HG03354 (cell line): ENCODE measurements at regions not wholly inside any gene's neighbourhood (a gene's known extent, or its start where the extent isn't known, plus 50 kb on each side); places are given as distances from the start of the nearest gene placed in this dataset.

Experiments used
- ATAC-seq: cut with Tn5 transposase; IDR thresholded peaks from one replicate; pipeline ENCODE4 v1.9.1; 2021; ENCODE audit warnings: mild to moderate bottlenecking; ENCODE audit not compliant: unreplicated experiment, poor library complexity, severe bottlenecking

GRCh38 chr4:137468836-137469235, 63.5 kb downstream of the PCDH18 start:
- ATAC-seq: no peak

GRCh38 chr4:137467537-137467936, 64.8 kb downstream of the PCDH18 start:
- no peak for ATAC-seq

- ATAC-seq: no peak
These were observed 68.8 kb downstream of the PCDH18 start for GRCh38 chr4:137463377-137464003.

- ATAC-seq: no peak
These were observed 76.5 kb downstream of the PCDH18 start for GRCh38 chr4:137455647-137456321.

GRCh38 chr4:137454767-137455166, 77.5 kb downstream of the PCDH18 start:
- ATAC-seq: no peak

GRCh38 chr4:137452799-137453198, 79.5 kb downstream of the PCDH18 start:
- ATAC-seq: no peak

GRCh38 chr4:137451172-137451825, 81.0 kb downstream of the PCDH18 start:
- no peak for ATAC-seq

GRCh38 chr4:137448402-137448801, 83.9 kb downstream of the PCDH18 start:
- ATAC-seq: no peak

GRCh38 chr4:137446071-137446470, 86.2 kb downstream of the PCDH18 start:
- ATAC-seq: no peak

GRCh38 chr4:137443031-137443800, 89.1 kb downstream of the PCDH18 start:
- ATAC-seq: no peak

GRCh38 chr4:137432446-137433311, 99.6 kb downstream of the PCDH18 start:
- no peak for ATAC-seq

GRCh38 chr4:137430171-137430570, 102.1 kb downstream of the PCDH18 start:
- ATAC-seq: no peak

GRCh38 chr4:137427411-137427810, 104.9 kb downstream of the PCDH18 start:
- ATAC-seq: no peak

GRCh38 chr4:137425281-137425680, 107.0 kb downstream of the PCDH18 start:
- ATAC-seq: no peak

GRCh38 chr4:137422666-137423065, 109.6 kb downstream of the PCDH18 start:
- no peak for ATAC-seq

GRCh38 chr4:137421796-137422195, 110.5 kb downstream of the PCDH18 start:
- ATAC-seq: no peak

GRCh38 chr4:137420901-137421396, 111.3 kb downstream of the PCDH18 start:
- ATAC-seq: no peak

- no peak for ATAC-seq
These were observed 114.6 kb downstream of the PCDH18 start for GRCh38 chr4:137417676-137418075.

- ATAC-seq: no peak
These were observed 117.5 kb downstream of the PCDH18 start for GRCh38 chr4:137414802-137415201.
